ENCODE measurements at regions not wholly inside any gene's neighbourhood (a gene's known extent, or its start where the extent isn't known, plus 50 kb on each side); places are given as distances from the start of the nearest gene placed in this dataset.

DNA sequence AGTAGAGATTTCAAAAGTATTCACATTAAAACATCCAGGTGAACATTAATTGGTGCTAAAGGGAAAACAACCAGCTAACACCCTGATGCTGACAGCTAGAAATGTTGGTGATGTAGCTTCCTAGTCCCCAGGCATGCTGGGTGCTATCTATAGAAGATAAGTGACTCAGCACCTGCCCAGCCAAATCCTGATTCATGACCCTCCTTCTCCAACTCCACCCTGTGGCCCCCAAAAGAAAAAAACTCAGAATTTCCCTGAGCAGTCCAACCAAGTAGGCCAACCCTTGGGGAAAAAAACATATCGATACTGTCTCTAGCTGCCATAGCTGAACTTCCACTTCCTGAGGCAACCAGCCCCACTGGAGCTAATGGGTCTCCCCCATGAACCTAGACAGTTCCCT is 197.6 kb upstream of the KLF3 start (continued):
- TF ChIP-seq SMC3 (conservative IDR thresholded peaks at IDR 0.05; ENCODE audit: insufficient read depth, low read depth, low read length) (no peak), BACH1 (tag; IDR thresholded peaks at IDR 0.05) (peak; percentile 72; the same call in 1 of the 2 replicates)

GRCh38 chr4:38467296-38467695 is 196.7 kb upstream of the KLF3 start:
- Histone ChIP-seq H3K9me3 (replicated peaks; ENCODE audit: control insufficient read depth, insufficient read depth, low read depth, low read length) (peaks cover 10% of the 10 kb centered on the region), H4K20me1 (replicated peaks; ENCODE audit: control insufficient read depth, insufficient read depth, low read length) (no peaks in the 10 kb centered on the region), H3K79me2 (ENCODE audit: control insufficient read depth, insufficient read depth, low read length) (no peaks in the 10 kb centered on the region), H3K36me3 (ENCODE audit: control insufficient read depth, insufficient read depth, low read length) (no peaks in the 10 kb centered on the region), H3K4me2 (ENCODE audit: insufficient read depth, low read length) (no peak overlapping the region), H3K9ac (ENCODE audit: insufficient read depth in 1 of 2, low read depth in 2 of 2, low read length in 2 of 2) (no peak overlapping the region), H2AFZ (ENCODE audit: low read depth, low read length) (no peak overlapping the region), H3K4me3 (no peak overlapping the region), H3K27me3 (ENCODE audit: control insufficient read depth in 2 of 2, insufficient read depth in 2 of 2, low read length in 2 of 2) (no peaks in the 10 kb centered on the region), H3K9me1 (ENCODE audit: control insufficient read depth, insufficient read depth, low read length) (no peaks in the 10 kb centered on the region), H3K27ac (ENCODE audit: extremely low read depth, low read depth, low read length) (no peak overlapping the region), H3K4me1 (replicated peaks in 1 of 2; ENCODE audit: control insufficient read depth in 2 of 2, insufficient read depth in 2 of 2, low read length in 2 of 2) (peaks cover 4 to 35% of the 10 kb centered on the region in 2 experiments; a peak in 4 of 5 replicates)
- in situ Hi-C loops (cut with MboI), result no loop called here
- WGBS (ENCODE audit: insufficient coverage, low coverage, missing lambda C conversion rate), result 50% methylated on average over 1 of the region's 1 CpG
- BruUV-seq (replicated peaks), result no TSS peak
- no peak for ATAC-seq
- intact Hi-C loops (cut with micrococcal nuclease), result loop anchor here (10.0 kb wide), 1 partner anchor 142 kb away; no protein-coding TSS in a partner anchor
- DNase-seq (ENCODE audit: extremely low read depth in 1 of 4, low spot score in 3 of 4), result no peak
- POLR2A ChIA-PET, result interaction anchor here (1.4 kb wide), 1 partner anchor 205 kb away, joined by 5 read pairs; no protein-coding TSS in a partner anchor
- no peak for FAIRE-seq
- CTCF ChIA-PET (ENCODE audit: low intra/inter-chr PET ratio), result no interaction called here
- no peak for TF ChIP-seq HNRNPK (IDR thresholded peaks at IDR 0.05; ENCODE audit: low read depth, low read length, poor library complexity, severe bottlenecking)
- TF ChIP-seq GATAD2B (IDR thresholded peaks at IDR 0.05; ENCODE audit: borderline replicate concordance), result no peak
- TF ChIP-seq, protein P1, sequence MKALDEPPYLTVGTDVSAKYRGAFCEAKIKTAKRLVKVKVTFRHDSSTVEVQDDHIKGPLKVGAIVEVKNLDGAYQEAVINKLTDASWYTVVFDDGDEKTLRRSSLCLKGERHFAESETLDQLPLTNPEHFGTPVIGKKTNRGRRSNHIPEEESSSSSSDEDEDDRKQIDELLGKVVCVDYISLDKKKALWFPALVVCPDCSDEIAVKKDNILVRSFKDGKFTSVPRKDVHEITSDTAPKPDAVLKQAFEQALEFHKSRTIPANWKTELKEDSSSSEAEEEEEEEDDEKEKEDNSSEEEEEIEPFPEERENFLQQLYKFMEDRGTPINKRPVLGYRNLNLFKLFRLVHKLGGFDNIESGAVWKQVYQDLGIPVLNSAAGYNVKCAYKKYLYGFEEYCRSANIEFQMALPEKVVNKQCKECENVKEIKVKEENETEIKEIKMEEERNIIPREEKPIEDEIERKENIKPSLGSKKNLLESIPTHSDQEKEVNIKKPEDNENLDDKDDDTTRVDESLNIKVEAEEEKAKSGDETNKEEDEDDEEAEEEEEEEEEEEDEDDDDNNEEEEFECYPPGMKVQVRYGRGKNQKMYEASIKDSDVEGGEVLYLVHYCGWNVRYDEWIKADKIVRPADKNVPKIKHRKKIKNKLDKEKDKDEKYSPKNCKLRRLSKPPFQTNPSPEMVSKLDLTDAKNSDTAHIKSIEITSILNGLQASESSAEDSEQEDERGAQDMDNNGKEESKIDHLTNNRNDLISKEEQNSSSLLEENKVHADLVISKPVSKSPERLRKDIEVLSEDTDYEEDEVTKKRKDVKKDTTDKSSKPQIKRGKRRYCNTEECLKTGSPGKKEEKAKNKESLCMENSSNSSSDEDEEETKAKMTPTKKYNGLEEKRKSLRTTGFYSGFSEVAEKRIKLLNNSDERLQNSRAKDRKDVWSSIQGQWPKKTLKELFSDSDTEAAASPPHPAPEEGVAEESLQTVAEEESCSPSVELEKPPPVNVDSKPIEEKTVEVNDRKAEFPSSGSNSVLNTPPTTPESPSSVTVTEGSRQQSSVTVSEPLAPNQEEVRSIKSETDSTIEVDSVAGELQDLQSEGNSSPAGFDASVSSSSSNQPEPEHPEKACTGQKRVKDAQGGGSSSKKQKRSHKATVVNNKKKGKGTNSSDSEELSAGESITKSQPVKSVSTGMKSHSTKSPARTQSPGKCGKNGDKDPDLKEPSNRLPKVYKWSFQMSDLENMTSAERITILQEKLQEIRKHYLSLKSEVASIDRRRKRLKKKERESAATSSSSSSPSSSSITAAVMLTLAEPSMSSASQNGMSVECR (CRISPR knock-in tag; IDR thresholded peaks at IDR 0.05), result no peak
- no peak for TF ChIP-seq ZNF408 (CRISPR knock-in tag; IDR thresholded peaks at IDR 0.05; ENCODE audit: low read depth)
- no peak for TF ChIP-seq PURB (CRISPR knock-in tag; IDR thresholded peaks at IDR 0.05; ENCODE audit: low read depth)
- no peak for TF ChIP-seq ETV5 (CRISPR knock-in tag; IDR thresholded peaks at IDR 0.05; ENCODE audit: low read depth)
- TF ChIP-seq KDM4B (IDR thresholded peaks at IDR 0.05; ENCODE audit: borderline replicate concordance in 2 of 2, low read depth in 1 of 2), result no peak
- TF ChIP-seq U2AF2 (optimal IDR thresholded peaks at IDR 0.05; ENCODE audit: low read depth, low read length), result no peak
- TF ChIP-seq ZBTB8A (IDR thresholded peaks at IDR 0.05; ENCODE audit: partially characterized antibody), result no peak
- no peak for TF ChIP-seq UBTF (IDR thresholded peaks at IDR 0.05; ENCODE audit: borderline replicate concordance in 1 of 2, low read depth in 2 of 2, low read length in 2 of 2)
- TF ChIP-seq HNRNPH1 (optimal IDR thresholded peaks at IDR 0.05; ENCODE audit: low read depth, low read length), result no peak

Measured in K562 (cell line).